Type B pancreatic cell (in vitro differentiated cells): ENCODE measurements at regions not wholly inside any gene's neighbourhood (a gene's known extent, or its start where the extent isn't known, plus 50 kb on each side); places are given as distances from the start of the nearest gene placed in this dataset.

ENCODE experiments used
- DNase-seq: peaks from one replicate; pipeline ENCODE4 v3.0.0; 2021; ENCODE audit warnings: mixed read lengths; ENCODE audit not compliant: unreplicated experiment; ENCODE audit errors: extremely low spot score
- H3K27ac Mint-ChIP-seq: 2 replicates; pipeline ENCODE4 v1.8.0; 2021; ENCODE audit warnings: mild to moderate bottlenecking, mixed read lengths
- H3K27me3 Mint-ChIP-seq: 2 replicates; pipeline ENCODE4 v1.8.0; 2021; ENCODE audit warnings: mixed read lengths
- H3K36me3 Mint-ChIP-seq: 2 replicates; pipeline ENCODE4 v1.8.0; 2021; ENCODE audit warnings: mixed read lengths
- H3K4me1 Mint-ChIP-seq: one replicate; pipeline ENCODE4 v1.8.0; 2021; ENCODE audit warnings: mixed read lengths; ENCODE audit not compliant: unreplicated experiment
- H3K4me3 Mint-ChIP-seq: 2 replicates; pipeline ENCODE4 v1.8.0; 2021; ENCODE audit warnings: mild to moderate bottlenecking, mixed read lengths
- H3K9me3 Mint-ChIP-seq: 2 replicates; pipeline ENCODE4 v1.8.0; 2021; ENCODE audit warnings: mixed read lengths
- CTCF ChIP-seq: fragments of 200-600 bp; sonication (generic); conservative IDR thresholded peaks from 2 replicates; pipeline ENCODE4 v1.5.0; 2021; ENCODE audit warnings: antibody characterized with exemption, mild to moderate bottlenecking

GRCh38 chr1:64397541-64397940 is 72.4 kb upstream of the CACHD1 start:
- no peak for TF ChIP-seq CTCF
- Mint-ChIP-seq H3K27me3 (peaks cover 5% of the 10 kb centered on the region), H3K36me3 (no peaks in the 10 kb centered on the region), H3K4me3 (no peak overlapping the region), H3K4me1 (no peaks in the 10 kb centered on the region), H3K27ac (no peak overlapping the region), H3K9me3 (no peaks in the 10 kb centered on the region)
- no peak for DNase-seq

DNA sequence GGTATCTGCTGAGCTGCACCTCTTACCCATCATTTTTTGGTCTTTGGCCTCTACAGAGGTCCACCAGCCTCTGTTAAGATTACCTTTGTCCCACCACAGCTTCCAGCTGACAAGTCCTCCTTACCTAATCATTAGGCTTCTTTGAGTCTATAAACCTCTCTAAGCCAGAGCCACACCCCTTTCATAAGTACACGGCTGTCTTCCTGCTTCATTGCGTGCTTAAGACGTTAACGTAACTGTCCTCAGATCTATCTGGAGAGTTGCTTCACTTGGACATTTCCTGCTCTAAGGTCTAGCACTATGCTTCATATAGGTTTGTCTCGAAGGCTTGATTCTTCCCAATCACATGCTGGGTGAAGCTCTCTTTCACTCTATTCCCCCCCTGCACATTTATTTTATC is 71.0 kb upstream of the CACHD1 start:
- no peak for TF ChIP-seq CTCF
- no peak overlapping the region for H3K4me3 Mint-ChIP-seq
- no peaks in the 10 kb centered on the region for H3K4me1 Mint-ChIP-seq
- H3K36me3 Mint-ChIP-seq: no peaks in the 10 kb centered on the region
- no peak overlapping the region for H3K27ac Mint-ChIP-seq
- no peaks in the 10 kb centered on the region for H3K9me3 Mint-ChIP-seq
- DNase-seq: no peak
- peaks cover 5% of the 10 kb centered on the region for H3K27me3 Mint-ChIP-seq

GRCh38 chr1:64401285-64401684 is 68.6 kb upstream of the CACHD1 start:
- H3K36me3 Mint-ChIP-seq: no peaks in the 10 kb centered on the region
- no peak for DNase-seq
- H3K4me3 Mint-ChIP-seq: no peak overlapping the region
- H3K9me3 Mint-ChIP-seq: peaks cover 5% of the 10 kb centered on the region
- H3K27me3 Mint-ChIP-seq: peaks cover 7% of the 10 kb centered on the region
- no peak overlapping the region for H3K27ac Mint-ChIP-seq
- peaks cover 6% of the 10 kb centered on the region for H3K4me1 Mint-ChIP-seq
- TF ChIP-seq CTCF: no peak

- peaks cover 5% of the 10 kb centered on the region for H3K9me3 Mint-ChIP-seq
- peaks cover 6% of the 10 kb centered on the region for H3K4me1 Mint-ChIP-seq
- H3K4me3 Mint-ChIP-seq: no peak overlapping the region
- no peak for TF ChIP-seq CTCF
- H3K27me3 Mint-ChIP-seq: peaks cover 10% of the 10 kb centered on the region
- DNase-seq: no peak
- H3K27ac Mint-ChIP-seq: no peak overlapping the region
- H3K36me3 Mint-ChIP-seq: no peaks in the 10 kb centered on the region
Observed at GRCh38 chr1:64403331-64403730, 66.6 kb upstream of the CACHD1 start.

DNA sequence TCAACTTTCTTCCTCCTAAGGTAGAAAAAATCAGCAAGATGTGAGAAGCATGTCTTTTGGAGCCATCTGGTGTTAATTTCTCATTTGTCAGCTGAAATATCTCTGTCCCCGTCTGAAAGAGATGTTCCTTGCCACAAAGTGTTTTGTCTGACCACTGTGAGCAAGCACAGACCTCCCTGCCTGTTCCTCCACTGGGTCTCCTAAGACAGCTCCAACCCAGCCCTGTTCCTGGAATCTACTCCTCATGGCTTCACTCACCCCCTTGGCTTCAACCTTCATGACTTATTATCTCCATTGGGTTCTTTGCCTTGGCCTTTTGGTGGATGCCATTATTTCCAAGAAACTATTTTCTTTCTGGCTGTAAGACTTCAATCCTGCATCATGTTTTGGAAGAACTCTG is 65.7 kb upstream of the CACHD1 start:
- Mint-ChIP-seq H3K27ac (no peak overlapping the region), H3K9me3 (peaks cover 5% of the 10 kb centered on the region), H3K4me3 (no peak overlapping the region), H3K4me1 (peaks cover 6% of the 10 kb centered on the region), H3K36me3 (no peaks in the 10 kb centered on the region), H3K27me3 (peaks cover 10% of the 10 kb centered on the region)
- no peak for TF ChIP-seq CTCF
- DNase-seq: no peak

GRCh38 chr1:64405833-64406232 is 64.1 kb upstream of the CACHD1 start:
- Mint-ChIP-seq H3K4me1 (peaks cover 6% of the 10 kb centered on the region), H3K36me3 (no peaks in the 10 kb centered on the region), H3K27ac (no peak overlapping the region), H3K4me3 (no peak overlapping the region), H3K9me3 (peaks cover 5% of the 10 kb centered on the region), H3K27me3 (peaks cover 10% of the 10 kb centered on the region)
- no peak for TF ChIP-seq CTCF
- no peak for DNase-seq
